ENCODE measurements at regions not wholly inside any gene's neighbourhood (a gene's known extent, or its start where the extent isn't known, plus 50 kb on each side); places are given as distances from the start of the nearest gene placed in this dataset.
"Not testable (repeated sequence)": the region's sequence is repeated elsewhere in the genome, so short reads cannot be mapped to it uniquely, and the experiment has no call there.

GRCh38 chr20:53776858-53777257 is 183.2 kb upstream of the ZNF217 start:
- TF ChIP-seq CTCF (IDR thresholded peaks at IDR 0.05; ENCODE audit: control insufficient read depth, extremely low read depth, insufficient read depth): no peak
- no peak overlapping the region for H3K4me3 ChIP-seq (ENCODE audit: low read depth, low read length)
- DNase-seq (ENCODE audit: low read depth): no peak

- no peak overlapping the region for H3K4me3 ChIP-seq (ENCODE audit: low read depth, low read length)
- TF ChIP-seq CTCF (IDR thresholded peaks at IDR 0.05; ENCODE audit: control insufficient read depth, extremely low read depth, insufficient read depth): no peak
- no peak for DNase-seq (ENCODE audit: low read depth)
These were observed 181.0 kb upstream of the ZNF217 start for GRCh38 chr20:53774461-53775203.

- H3K4me3 ChIP-seq (ENCODE audit: low read depth, low read length): no peak overlapping the region
- TF ChIP-seq CTCF (IDR thresholded peaks at IDR 0.05; ENCODE audit: control insufficient read depth, extremely low read depth, insufficient read depth): no peak
These were observed 180.3 kb upstream of the ZNF217 start for GRCh38 chr20:53773792-53774401.

GRCh38 chr20:53773066-53773791 is 179.6 kb upstream of the ZNF217 start:
- not testable (repeated sequence) for H3K4me3 ChIP-seq (ENCODE audit: low read depth, low read length); DNase-seq (ENCODE audit: low read depth)

More at GRCh38 chr20:53773792-53774401, 180.3 kb upstream of the ZNF217 start:
- DNase-seq (ENCODE audit: low read depth): no peak

- TF ChIP-seq CTCF (IDR thresholded peaks at IDR 0.05; ENCODE audit: control insufficient read depth, extremely low read depth, insufficient read depth): no peak
- H3K4me3 ChIP-seq (ENCODE audit: low read depth, low read length): no peak overlapping the region
- no peak for DNase-seq (ENCODE audit: low read depth)
These were observed 175.4 kb upstream of the ZNF217 start for GRCh38 chr20:53769041-53769440.

GRCh38 chr20:53768329-53768728 is 174.7 kb upstream of the ZNF217 start:
- H3K4me3 ChIP-seq (ENCODE audit: low read depth, low read length): no peak overlapping the region

More at GRCh38 chr20:53768329-53768728, 174.7 kb upstream of the ZNF217 start:
- TF ChIP-seq CTCF (IDR thresholded peaks at IDR 0.05; ENCODE audit: control insufficient read depth, extremely low read depth, insufficient read depth): no peak
- DNase-seq (ENCODE audit: low read depth): no peak

Data from LNCaP clone FGC (cell line).